GM18951 (cell line): ENCODE measurements at regions not wholly inside any gene's neighbourhood (a gene's known extent, or its start where the extent isn't known, plus 50 kb on each side); places are given as distances from the start of the nearest gene placed in this dataset.

ENCODE experiments used
- POLR2A ChIP-seq: IDR thresholded peaks from 4 replicates; pipeline ENCODE4 v1.6.1; 2011; ENCODE audit warnings: mild to moderate bottlenecking; ENCODE audit not compliant: insufficient read length, insufficient read depth; ENCODE audit errors: extremely low read depth
- in situ Hi-C: fragments of 300-500 bp; cut with MboI; formaldehyde crosslinking; loops from one replicate; pipeline ENCODE4 v1.12.0; 2022; ENCODE audit warnings: low sequenced_read_pairs, mixed read lengths, inconsistent platforms; ENCODE audit not compliant: unreplicated experiment

DNA sequence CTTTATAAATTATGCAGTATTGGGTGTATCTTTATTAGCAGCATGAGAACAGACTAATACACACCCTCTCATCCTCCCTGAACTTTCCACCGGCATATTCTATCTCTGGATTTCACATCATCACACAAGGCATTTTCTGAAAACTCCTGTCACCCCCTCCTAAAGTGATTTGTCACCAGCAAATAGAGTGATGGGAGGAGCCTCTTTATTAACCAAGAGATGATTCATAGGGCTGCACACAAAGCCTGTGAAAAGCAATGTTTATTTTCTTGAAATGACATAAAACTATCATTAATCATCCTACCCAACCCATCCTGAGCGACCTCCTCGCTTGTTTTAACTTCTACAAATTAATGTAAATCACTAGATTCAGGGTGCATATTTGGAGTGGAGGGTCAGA is 394.7 kb upstream of the SULF2 start:
- in situ Hi-C loops = no loop called here
- TF ChIP-seq POLR2A = no peak

GRCh38 chr20:48178633-48179032 is 393.4 kb upstream of the SULF2 start:
- in situ Hi-C loops = no loop called here

GRCh38 chr20:48177058-48177457 is 391.8 kb upstream of the SULF2 start:
- no peak for TF ChIP-seq POLR2A
- in situ Hi-C loops = no loop called here

More at GRCh38 chr20:48178633-48179032, 393.4 kb upstream of the SULF2 start:
- TF ChIP-seq POLR2A = no peak

DNA sequence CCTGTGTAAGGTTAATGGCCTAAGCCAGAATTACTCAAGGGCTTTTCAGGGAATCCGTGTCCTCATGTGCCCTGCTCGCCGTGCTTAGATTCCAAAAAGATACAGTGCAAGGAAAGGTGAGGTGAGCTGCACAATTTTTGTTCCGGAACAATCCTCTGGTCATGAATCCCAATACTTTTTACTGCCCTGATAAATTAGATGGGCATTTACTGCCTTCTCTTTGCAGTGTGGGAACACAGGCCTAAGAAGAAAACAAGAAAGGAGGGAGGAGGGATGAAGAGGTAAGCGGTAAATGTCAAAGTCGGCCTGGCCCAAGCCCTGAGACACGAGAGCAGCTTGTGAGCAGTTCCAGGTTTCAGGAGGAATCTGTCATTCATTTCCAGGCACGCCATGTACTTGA is 390.9 kb upstream of the SULF2 start:
- in situ Hi-C loops = no loop called here
- no peak for TF ChIP-seq POLR2A

DNA sequence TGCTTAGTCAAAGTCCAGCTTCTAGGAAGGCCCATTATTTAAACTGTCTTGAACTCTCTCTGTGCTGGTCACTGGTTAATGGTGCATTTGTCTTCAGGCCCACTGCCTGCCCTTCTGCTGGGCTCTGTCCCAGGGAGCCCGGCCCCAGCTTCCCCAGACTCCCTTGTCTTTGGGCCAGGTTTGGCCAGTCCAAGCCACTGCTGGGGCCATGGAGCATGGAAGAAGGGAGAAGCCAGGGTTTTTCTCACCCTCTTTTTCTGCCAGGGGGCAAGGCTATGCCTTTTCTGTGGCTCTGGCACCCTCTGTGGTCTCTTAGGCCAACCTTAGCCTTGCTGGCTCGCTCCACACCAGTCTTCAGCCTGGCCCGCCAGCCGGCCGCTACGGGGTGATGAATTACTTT is 390.0 kb upstream of the SULF2 start:
- in situ Hi-C loops = no loop called here

GRCh38 chr20:48172357-48172702 is 387.0 kb upstream of the SULF2 start:
- in situ Hi-C loops = no loop called here
- TF ChIP-seq POLR2A = no peak

More for the DNA sequence above, 390.0 kb upstream of the SULF2 start:
- TF ChIP-seq POLR2A = no peak

GRCh38 chr20:48171626-48172356 is 386.5 kb upstream of the SULF2 start:
- in situ Hi-C loops = no loop called here

DNA sequence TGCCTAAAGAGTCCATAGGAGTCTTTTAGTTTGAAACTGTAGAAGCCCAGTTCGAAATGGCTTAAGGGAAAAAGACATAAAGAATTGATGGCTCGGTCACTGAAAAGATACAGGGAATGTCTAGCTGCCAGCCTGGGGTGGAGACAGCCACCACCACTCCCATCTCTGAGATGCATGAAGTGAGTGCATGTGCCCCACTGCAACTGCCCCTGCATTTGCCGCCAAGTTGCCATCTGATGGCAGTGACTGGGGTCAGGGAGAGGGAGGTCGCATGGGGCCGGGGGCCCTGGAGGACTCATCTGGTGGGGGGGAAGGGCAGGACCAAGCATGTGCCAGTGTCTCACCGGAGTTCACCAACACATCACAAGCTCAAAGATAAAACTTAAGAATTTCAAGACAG is 385.8 kb upstream of the SULF2 start:
- in situ Hi-C loops = no loop called here
- no peak for TF ChIP-seq POLR2A

More at GRCh38 chr20:48171626-48172356, 386.5 kb upstream of the SULF2 start:
- TF ChIP-seq POLR2A = no peak

GRCh38 chr20:48170625-48171024 is 385.3 kb upstream of the SULF2 start:
- in situ Hi-C loops = no loop called here
- TF ChIP-seq POLR2A = no peak

DNA sequence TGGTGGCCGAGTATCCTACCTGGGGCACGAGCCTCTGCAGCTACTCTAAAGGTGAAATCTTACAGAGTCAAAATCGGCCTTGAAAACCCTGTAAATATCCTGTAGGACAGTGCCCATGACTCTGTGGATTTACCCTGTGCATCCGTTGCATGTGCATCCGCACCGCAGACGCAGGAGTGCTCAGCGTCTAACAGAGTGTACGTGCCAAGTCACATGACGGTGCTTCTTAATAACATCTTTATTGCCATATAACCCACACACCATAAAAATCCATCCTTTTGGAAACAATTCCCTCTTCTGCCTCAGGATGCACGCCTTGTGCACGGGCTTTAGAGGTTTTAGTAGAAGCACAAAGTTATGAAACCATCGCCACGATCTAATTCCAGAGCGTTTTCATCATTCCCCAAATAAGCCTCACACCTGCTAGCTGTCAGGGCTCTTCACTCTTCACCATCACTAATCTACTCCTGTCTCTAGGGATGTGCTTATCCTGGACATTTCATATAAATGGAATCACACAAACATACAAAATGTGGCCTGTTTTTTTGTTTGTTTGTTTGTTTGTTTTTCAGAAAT is 384.5 kb upstream of the SULF2 start:
- no peak for TF ChIP-seq POLR2A

DNA sequence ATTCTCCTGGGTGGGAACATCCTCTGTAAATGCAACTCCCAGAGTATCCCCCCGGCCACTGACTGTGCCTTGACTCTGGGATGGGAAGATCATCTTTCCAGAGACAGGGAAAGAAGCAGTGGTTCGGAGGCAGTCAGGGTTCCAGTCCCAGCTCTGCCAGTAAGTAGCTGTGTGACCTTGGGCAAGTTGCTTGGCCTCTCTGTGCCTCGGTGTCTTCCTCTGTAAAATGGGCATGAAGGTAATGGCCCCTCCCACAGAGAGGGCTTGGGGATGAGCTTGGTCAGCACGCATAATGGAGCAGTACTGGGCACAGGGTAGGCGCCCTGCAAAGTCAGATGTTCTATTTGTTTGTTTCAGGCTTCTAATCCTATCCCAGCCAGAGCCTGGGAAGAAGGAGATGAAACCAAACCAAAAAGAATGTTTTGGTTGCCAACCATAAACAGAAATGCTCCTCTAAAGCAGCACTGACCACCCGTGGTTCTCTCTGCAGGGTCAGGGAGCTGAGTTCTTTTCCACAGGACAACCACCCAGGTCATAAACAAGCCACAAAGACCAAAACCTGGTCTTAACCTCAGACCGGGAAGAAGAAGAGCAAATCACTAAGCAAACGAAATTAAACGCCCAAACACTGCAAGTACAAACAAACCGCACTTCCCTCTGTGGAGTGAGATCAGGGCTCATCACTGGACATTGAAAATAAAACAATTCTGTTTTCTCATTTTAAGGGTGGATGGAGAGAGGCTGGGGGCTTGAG is 381.0 kb upstream of the SULF2 start:
- in situ Hi-C loops = no loop called here
- TF ChIP-seq POLR2A = no peak

More for the DNA sequence above, 384.5 kb upstream of the SULF2 start:
- in situ Hi-C loops = no loop called here

GRCh38 chr20:48165401-48165685 is 380.1 kb upstream of the SULF2 start:
- no peak for TF ChIP-seq POLR2A
- in situ Hi-C loops = no loop called here

DNA sequence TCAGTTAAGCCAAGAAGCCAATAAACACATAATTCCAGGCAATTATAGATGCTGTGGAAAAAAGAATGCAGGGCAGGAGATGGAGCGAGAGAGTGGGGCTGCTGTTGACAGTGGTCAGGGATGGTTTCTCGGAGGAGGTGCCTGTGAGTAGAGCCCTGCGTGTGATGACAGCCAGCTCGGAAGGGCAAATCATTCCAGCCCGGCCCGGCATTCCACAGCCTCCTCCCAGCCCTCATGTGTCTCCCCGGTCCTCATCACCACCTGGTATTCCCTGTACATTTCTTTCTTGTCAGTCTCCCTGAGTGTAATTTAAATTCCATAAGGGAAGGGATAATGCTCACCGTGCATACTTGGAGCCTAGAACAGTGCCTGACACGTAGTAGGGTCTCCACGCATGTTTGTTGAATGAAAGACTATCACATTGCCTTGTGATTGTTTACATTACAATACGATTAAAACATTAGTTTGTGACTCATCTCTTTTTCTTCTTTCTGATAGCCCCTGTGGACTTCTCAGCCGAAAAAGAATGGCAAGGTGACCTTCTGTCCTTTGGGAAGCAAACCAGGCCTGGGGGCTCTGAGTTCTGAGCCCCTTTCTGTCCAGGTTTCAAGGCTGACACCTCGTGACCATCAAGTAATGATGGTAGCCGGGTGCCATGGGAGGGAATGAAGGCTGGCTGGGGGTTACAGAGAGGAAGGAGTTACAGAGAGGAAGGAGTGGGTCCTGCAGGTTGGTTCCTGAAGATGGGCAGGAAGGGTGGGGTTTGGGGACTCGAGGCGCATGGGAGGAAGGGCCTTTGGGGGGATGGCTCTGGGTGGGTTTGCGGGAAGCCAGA is 379.5 kb upstream of the SULF2 start:
- in situ Hi-C loops = no loop called here
- TF ChIP-seq POLR2A = no peak
